BLaER1 treated with 17β-estradiol and CSF1 and Interleukin-3, amounts not matched to agents 10 nM and 100 nM (cell line): ENCODE measurements at regions not wholly inside any gene's neighbourhood (a gene's known extent, or its start where the extent isn't known, plus 50 kb on each side); places are given as distances from the start of the nearest gene placed in this dataset.

ENCODE experiments used
- H3K27ac ChIP-seq, 11 experiments: shearing (Covaris generic); formaldehyde crosslinking; 2 replicates each; pipeline ENCODE4 v1.8.1; 2022
- H3K27me3 ChIP-seq, 11 experiments: shearing (Covaris generic); formaldehyde crosslinking; 2 replicates each; pipeline ENCODE4 v1.8.1; 2022
- H3K36me3 ChIP-seq, 11 experiments: shearing (Covaris generic); formaldehyde crosslinking; 2 replicates each; pipeline ENCODE4 v1.8.1; 2022
- H3K4me1 ChIP-seq, 10 experiments: shearing (Covaris generic); formaldehyde crosslinking; 2 replicates each; pipeline ENCODE4 v1.8.1; 2022
- H3K4me2 ChIP-seq, 11 experiments: shearing (Covaris generic); formaldehyde crosslinking; 2 replicates each; pipeline ENCODE4 v1.8.1; 2022
- H3K4me3 ChIP-seq, 10 experiments: shearing (Covaris generic); formaldehyde crosslinking; 2 replicates each; pipeline ENCODE4 v1.8.1; 2022
- H3K9ac ChIP-seq, 11 experiments: shearing (Covaris generic); formaldehyde crosslinking; 2 replicates each; pipeline ENCODE4 v1.8.1; 2022
- H3K9me3 ChIP-seq, 11 experiments: shearing (Covaris generic); formaldehyde crosslinking; replicated peaks in 1 of 11; 2 replicates each; pipeline ENCODE4 v1.8.1; 2022
- H4K20me1 ChIP-seq, 11 experiments: shearing (Covaris generic); formaldehyde crosslinking; 2 replicates each; pipeline ENCODE4 v1.8.1; 2022
- Cebpa-rat ChIP-seq, 11 experiments: shearing (Covaris generic); IDR thresholded peaks; 2 replicates each; pipeline ENCODE4 v1.8.1; 2022

- Histone ChIP-seq H3K4me3 (no peak overlapping the region), H3K4me1 (no peaks in the 10 kb centered on the region), H4K20me1 (no peaks in the 10 kb centered on the region; a peak in 1 of 22 replicates), H3K4me2 (no peak overlapping the region; a peak in 1 of 22 replicates), H3K36me3 (no peaks in the 10 kb centered on the region), H3K27me3 (no peaks in the 10 kb centered on the region), H3K27ac (no peak overlapping the region), H3K9me3 (no peaks in the 10 kb centered on the region), H3K9ac (no peak overlapping the region)
- no peak for TF ChIP-seq Cebpa-rat (IDR thresholded peaks at IDR 0.05)
Measured at GRCh38 chr15:96273317-96274086, 57.0 kb upstream of the NR2F2 start.

GRCh38 chr15:96274087-96274440, 56.4 kb upstream of the NR2F2 start:
- Histone ChIP-seq H3K36me3 (no peaks in the 10 kb centered on the region), H3K4me3 (no peak overlapping the region), H3K4me1 (no peaks in the 10 kb centered on the region), H3K27ac (no peak overlapping the region), H3K27me3 (no peaks in the 10 kb centered on the region), H3K4me2 (no peak overlapping the region), H3K9me3 (no peaks in the 10 kb centered on the region), H3K9ac (no peak overlapping the region), H4K20me1 (no peaks in the 10 kb centered on the region; a peak in 1 of 22 replicates)
- TF ChIP-seq Cebpa-rat (IDR thresholded peaks at IDR 0.05), result no peak

- no peaks in the 10 kb centered on the region for H3K27me3 ChIP-seq
- no peak overlapping the region for H3K27ac ChIP-seq
- no peaks in the 10 kb centered on the region; a peak in 1 of 22 replicates for H4K20me1 ChIP-seq
- TF ChIP-seq Cebpa-rat (IDR thresholded peaks at IDR 0.05), result no peak
- H3K4me2 ChIP-seq, result no peak overlapping the region
- H3K36me3 ChIP-seq, result no peaks in the 10 kb centered on the region
- no peak overlapping the region for H3K4me3 ChIP-seq
- H3K9ac ChIP-seq, result no peak overlapping the region
- no peaks in the 10 kb centered on the region for H3K4me1 ChIP-seq
- H3K9me3 ChIP-seq, result no peaks in the 10 kb centered on the region
Measured at GRCh38 chr15:96274698-96275097, 55.8 kb upstream of the NR2F2 start.

GRCh38 chr15:96276438-96277210, 53.9 kb upstream of the NR2F2 start:
- no peak overlapping the region for H3K4me2 ChIP-seq

More at GRCh38 chr15:96276438-96277210, 53.9 kb upstream of the NR2F2 start:
- Histone ChIP-seq H3K9ac (no peak overlapping the region), H3K27me3 (no peaks in the 10 kb centered on the region), H3K27ac (no peak overlapping the region), H3K4me3 (no peak overlapping the region), H3K36me3 (no peaks in the 10 kb centered on the region), H3K4me1 (no peaks in the 10 kb centered on the region), H3K9me3 (peaks cover 3 to 9% (median 5%) of the 10 kb centered on the region in 11 experiments; a peak in 6 of 22 replicates), H4K20me1 (no peaks in the 10 kb centered on the region; a peak in 1 of 22 replicates)
- TF ChIP-seq Cebpa-rat (IDR thresholded peaks at IDR 0.05), result no peak
